ENCODE measurements at regions not wholly inside any gene's neighbourhood (a gene's known extent, or its start where the extent isn't known, plus 50 kb on each side); places are given as distances from the start of the nearest gene placed in this dataset.

GRCh38 chr6:163659803-163660202, 245.3 kb downstream of the QKI start:
- CTCF ChIA-PET = no interaction called here
- DNase-seq (ENCODE audit: extremely low spot score) = no peak
- POLR2A ChIA-PET = no interaction called here
- no peak for TF ChIP-seq SUZ12 (IDR thresholded peaks at IDR 0.05)
- TF ChIP-seq SP1 (IDR thresholded peaks at IDR 0.05) = no peak
- TF ChIP-seq L3MBTL2 (conservative IDR thresholded peaks at IDR 0.05) = no peak
- TF ChIP-seq ZNF384 (IDR thresholded peaks at IDR 0.05) = no peak
- TF ChIP-seq LEF1 (IDR thresholded peaks at IDR 0.05; ENCODE audit: borderline replicate concordance) = no peak
- TF ChIP-seq FOXK2 (IDR thresholded peaks at IDR 0.05) = no peak

DNA sequence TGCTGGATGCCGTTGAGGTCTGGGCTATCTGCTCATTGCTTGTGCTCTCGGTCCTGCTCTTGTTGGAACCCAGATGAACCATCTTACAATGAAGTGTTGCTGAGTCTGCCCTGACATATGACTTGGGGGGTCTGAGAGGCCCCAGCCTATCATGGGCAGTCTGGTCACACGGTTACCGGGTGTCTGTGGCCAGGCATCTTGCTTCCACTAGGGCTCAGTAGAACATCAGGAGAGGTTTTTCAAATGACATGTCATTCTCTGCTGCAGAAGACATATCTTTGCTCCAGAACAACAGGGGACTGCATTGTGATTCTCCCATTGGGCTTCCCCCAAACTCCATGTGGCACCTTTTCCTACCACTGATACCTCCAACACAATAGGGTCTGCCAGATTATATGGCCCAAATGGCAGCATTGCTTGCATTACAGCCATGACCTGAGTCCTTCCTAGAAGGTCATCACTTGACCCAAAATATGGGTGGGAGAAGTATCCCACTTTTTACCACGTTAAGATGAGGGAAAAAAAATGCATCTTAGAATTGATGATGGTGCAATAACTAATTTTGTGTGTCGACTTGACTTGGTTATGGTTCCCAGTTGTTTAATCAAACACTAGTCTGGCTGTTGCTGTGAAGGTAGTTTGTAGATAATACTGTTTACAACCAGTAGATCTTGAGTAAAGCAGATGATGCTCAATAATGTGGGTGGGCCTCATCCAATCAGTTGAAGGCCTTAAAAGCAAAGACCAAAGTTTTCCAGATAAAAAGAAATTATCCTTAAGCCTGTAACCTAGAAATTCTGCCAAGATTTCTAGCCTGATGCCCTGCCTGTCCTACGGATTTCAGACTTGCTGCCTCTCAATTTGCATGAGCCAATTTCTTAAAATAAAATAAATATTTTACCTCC, 241.0 kb downstream of the QKI start:
- CTCF ChIA-PET = no interaction called here
- DNase-seq (ENCODE audit: extremely low spot score) = no peak
- no peak for TF ChIP-seq ZNF384 (IDR thresholded peaks at IDR 0.05)
- no peak for TF ChIP-seq L3MBTL2 (conservative IDR thresholded peaks at IDR 0.05)
- no peak for TF ChIP-seq PKNOX1 (IDR thresholded peaks at IDR 0.05)
- no peak for TF ChIP-seq SP1 (IDR thresholded peaks at IDR 0.05)
- TF ChIP-seq ARNT (IDR thresholded peaks at IDR 0.05) = no peak
- no peak for TF ChIP-seq NFRKB (IDR thresholded peaks at IDR 0.05)
- no peak for TF ChIP-seq CTBP1 (IDR thresholded peaks at IDR 0.05; ENCODE audit: borderline replicate concordance)
- TF ChIP-seq LEF1 (IDR thresholded peaks at IDR 0.05; ENCODE audit: borderline replicate concordance) = no peak
- no peak for TF ChIP-seq FOXA1 (IDR thresholded peaks at IDR 0.05)
- POLR2A ChIA-PET = no interaction called here

DNA sequence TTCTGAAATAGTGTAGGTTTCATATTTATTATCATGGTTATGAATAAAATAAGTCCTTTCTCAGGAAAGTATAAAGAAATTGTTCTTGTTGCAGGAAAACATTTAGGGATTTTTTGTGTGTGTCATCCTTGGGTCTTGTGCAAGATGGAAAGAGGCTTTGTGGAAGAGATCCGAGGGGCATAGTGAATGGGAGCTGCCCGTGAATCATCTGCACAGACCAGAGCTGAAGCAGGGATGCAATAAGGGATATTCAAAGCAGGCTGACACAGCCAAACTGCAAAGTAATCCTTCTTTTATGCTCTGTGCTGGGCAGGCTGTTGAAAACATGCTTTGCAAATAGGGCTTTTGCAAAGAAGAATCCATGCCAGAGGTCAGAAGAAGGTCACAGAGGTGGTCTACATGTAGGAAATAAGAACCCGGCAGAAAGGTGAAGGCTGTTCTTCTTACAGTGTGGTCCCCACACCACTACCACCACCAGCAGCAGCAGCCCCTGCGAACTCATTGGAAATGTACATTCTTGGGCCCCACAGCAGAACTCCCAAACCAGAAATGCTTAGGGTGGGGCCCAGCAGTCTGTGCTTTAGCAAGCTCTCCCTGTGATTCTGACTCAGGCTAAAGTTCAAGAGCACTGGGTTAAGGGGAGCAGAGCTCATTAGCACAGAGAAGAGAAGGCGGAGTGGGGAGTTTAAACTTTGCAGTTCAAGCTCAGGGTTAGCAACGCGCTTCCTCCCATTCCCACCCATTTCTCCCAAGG, 237.6 kb downstream of the QKI start:
- CTCF ChIA-PET = interaction anchor here (0.7 kb wide), 1 partner anchor 18 kb away, joined by 3 read pairs; no protein-coding TSS in a partner anchor
- DNase-seq (ENCODE audit: extremely low spot score) = no peak
- POLR2A ChIA-PET = no interaction called here
- TF ChIP-seq SUZ12 (IDR thresholded peaks at IDR 0.05) = no peak
- no peak for TF ChIP-seq LEF1 (IDR thresholded peaks at IDR 0.05; ENCODE audit: borderline replicate concordance)
- no peak for TF ChIP-seq FOXM1 (IDR thresholded peaks at IDR 0.05; ENCODE audit: borderline replicate concordance)
- TF ChIP-seq ELF4 (IDR thresholded peaks at IDR 0.05) = no peak
- TF ChIP-seq FOXK2 (IDR thresholded peaks at IDR 0.05) = no peak
- no peak for TF ChIP-seq NFRKB (IDR thresholded peaks at IDR 0.05)
- TF ChIP-seq BHLHE40 (IDR thresholded peaks at IDR 0.05; ENCODE audit: borderline replicate concordance) = no peak
- no peak for TF ChIP-seq PKNOX1 (IDR thresholded peaks at IDR 0.05)
- TF ChIP-seq ZNF384 (IDR thresholded peaks at IDR 0.05) = no peak

DNA sequence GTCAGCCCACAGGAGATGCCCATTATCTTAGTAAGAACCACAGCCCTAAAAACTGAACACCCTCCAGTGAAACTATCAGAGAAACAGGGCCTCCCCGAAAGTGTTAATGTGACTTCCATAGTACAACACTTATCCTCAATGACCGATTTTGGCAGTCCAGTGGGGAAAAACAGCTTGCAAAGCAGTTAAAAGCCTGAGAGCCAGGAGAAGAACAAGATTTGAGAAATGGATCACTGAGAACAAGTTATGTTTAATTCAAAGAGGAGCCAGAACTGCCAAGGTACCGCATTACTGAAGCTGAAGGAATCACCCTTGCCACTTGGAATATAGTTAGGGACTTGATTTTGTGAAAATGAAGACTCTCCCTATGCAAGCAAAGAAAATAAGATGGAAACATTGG, 236.9 kb downstream of the QKI start:
- ChIA-PET CTCF (no interaction called here), POLR2A (no interaction called here)
- TF ChIP-seq PKNOX1 (IDR thresholded peaks at IDR 0.05) = no peak
- TF ChIP-seq FOXK2 (IDR thresholded peaks at IDR 0.05) = no peak
- TF ChIP-seq FOXA1 (IDR thresholded peaks at IDR 0.05) = no peak
- TF ChIP-seq FOXM1 (IDR thresholded peaks at IDR 0.05; ENCODE audit: borderline replicate concordance) = no peak
- no peak for TF ChIP-seq TARDBP (IDR thresholded peaks at IDR 0.05)
- TF ChIP-seq ARNT (IDR thresholded peaks at IDR 0.05) = no peak
- TF ChIP-seq ZNF384 (IDR thresholded peaks at IDR 0.05) = no peak
- no peak for TF ChIP-seq NFRKB (IDR thresholded peaks at IDR 0.05)
- no peak for TF ChIP-seq L3MBTL2 (conservative IDR thresholded peaks at IDR 0.05)
- TF ChIP-seq SUZ12 (IDR thresholded peaks at IDR 0.05) = no peak
- no peak for TF ChIP-seq BHLHE40 (IDR thresholded peaks at IDR 0.05; ENCODE audit: borderline replicate concordance)
- no peak for TF ChIP-seq CTBP1 (IDR thresholded peaks at IDR 0.05; ENCODE audit: borderline replicate concordance)
- no peak for TF ChIP-seq ELF4 (IDR thresholded peaks at IDR 0.05)
- no peak for TF ChIP-seq HDGF (IDR thresholded peaks at IDR 0.05; ENCODE audit: borderline replicate concordance)
- no peak for TF ChIP-seq SP1 (IDR thresholded peaks at IDR 0.05)
- no peak for TF ChIP-seq LEF1 (IDR thresholded peaks at IDR 0.05; ENCODE audit: borderline replicate concordance)
- DNase-seq (ENCODE audit: extremely low spot score) = no peak

GRCh38 chr6:163648868-163649267, 234.3 kb downstream of the QKI start:
- ChIA-PET CTCF (interaction anchor here (0.6 kb wide), 1 partner anchor 217 kb away, joined by 3 read pairs; no protein-coding TSS in a partner anchor), POLR2A (no interaction called here)
- no peak for DNase-seq (ENCODE audit: extremely low spot score)
- TF ChIP-seq PKNOX1 (IDR thresholded peaks at IDR 0.05) (no peak), HDGF (IDR thresholded peaks at IDR 0.05; ENCODE audit: borderline replicate concordance) (no peak), SUZ12 (IDR thresholded peaks at IDR 0.05) (no peak), CTBP1 (IDR thresholded peaks at IDR 0.05; ENCODE audit: borderline replicate concordance) (no peak), ELF4 (IDR thresholded peaks at IDR 0.05) (no peak), TARDBP (IDR thresholded peaks at IDR 0.05) (no peak), L3MBTL2 (conservative IDR thresholded peaks at IDR 0.05) (no peak), SP1 (IDR thresholded peaks at IDR 0.05) (no peak), FOXA1 (IDR thresholded peaks at IDR 0.05) (no peak), NFRKB (IDR thresholded peaks at IDR 0.05) (no peak)

All from HEK293T (cell line).